ENCODE measurements at regions not wholly inside any gene's neighbourhood (a gene's known extent, or its start where the extent isn't known, plus 50 kb on each side); places are given as distances from the start of the nearest gene placed in this dataset.
"Not testable (repeated sequence)": the region's sequence is repeated elsewhere in the genome, so short reads cannot be mapped to it uniquely, and the experiment has no call there.

DNA sequence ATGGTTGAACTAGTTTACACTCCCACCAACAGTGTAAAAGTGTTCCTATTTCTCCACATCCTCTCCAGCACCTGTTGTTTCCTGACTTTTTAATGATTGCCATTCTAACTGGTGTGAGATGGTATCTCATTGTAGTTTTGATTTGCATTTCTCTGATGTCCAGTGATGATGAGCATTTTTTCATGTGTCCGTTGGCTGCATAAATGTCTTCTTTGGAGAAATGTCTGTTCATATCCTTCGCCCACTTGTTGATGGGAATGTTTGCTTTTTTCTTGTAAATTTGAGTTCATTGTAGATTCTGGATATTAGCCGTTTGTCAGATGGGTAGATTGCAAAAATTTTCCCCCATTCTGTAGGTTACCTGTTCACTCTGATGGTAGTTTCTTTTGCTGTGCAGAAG, 155.0 kb upstream of the CNKSR2 start:
- DNase-seq (ENCODE audit: low read depth), result not testable (repeated sequence)

DNA sequence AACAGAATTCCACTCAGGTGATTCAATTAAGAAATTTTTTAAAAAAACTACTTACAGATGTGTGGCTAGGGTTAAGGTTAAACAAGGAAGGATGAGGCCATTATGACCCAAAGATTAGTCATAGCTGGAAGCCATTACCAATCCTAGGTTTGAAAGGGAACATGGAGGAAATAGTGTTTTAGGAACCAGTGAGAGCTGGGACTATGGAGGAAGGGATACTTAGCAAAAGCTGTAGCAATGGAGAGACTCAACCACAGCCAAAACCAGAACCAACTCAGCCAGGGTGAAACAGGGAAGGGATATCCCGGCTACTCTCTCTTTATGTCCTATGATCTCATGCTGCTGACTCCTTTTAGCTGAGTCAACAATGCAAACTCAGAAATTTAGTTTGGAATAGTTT, 148.6 kb upstream of the CNKSR2 start:
- DNase-seq (ENCODE audit: low read depth), result peak; percentile 54

DNA sequence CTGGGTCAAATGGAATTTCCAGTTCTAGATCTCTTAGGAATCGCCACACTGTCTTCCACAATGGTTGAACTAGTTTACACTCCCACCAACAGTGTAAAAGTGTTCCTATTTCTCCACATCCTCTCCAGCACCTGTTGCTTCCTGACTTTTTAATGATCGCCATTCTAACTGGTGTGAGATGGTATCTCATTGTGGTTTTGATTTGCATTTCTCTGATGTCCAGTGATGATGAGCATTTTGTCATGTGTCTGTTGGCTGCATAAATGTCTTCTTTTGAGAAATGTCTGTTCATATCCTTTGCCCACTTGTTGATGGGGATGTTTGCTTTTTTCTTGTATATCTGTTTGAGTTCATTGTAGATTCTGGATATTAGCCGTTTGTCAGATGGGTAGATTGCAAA, 145.2 kb upstream of the CNKSR2 start:
- not testable (repeated sequence) for DNase-seq (ENCODE audit: low read depth)

DNA sequence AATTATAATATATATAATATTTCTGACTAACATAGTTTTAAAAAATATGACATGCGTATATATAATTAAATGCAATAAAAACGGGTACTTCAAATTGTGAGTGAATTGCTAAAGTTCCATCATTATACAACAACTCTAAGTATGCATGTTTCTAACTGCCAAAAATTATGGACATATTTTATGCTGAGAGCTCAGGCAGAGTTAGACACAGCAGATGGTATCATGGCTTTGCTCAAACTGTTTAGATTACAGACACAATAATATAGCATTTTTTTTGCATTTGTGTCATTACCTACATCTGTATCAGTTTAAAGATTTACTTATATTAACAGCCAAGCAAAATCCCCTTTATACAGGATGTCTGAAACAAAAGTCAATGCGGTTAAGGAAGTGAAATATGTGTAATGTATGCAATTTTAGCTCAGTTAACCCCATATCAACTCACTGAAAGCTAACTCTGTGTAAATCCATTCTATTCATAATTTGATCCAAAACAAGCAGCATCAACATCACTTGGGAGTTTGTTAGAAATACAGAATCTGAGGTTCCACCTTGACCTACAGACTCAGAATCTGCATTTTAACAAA, 119.1 kb upstream of the CNKSR2 start:
- DNase-seq (ENCODE audit: low read depth), result peak; percentile 10

DNA sequence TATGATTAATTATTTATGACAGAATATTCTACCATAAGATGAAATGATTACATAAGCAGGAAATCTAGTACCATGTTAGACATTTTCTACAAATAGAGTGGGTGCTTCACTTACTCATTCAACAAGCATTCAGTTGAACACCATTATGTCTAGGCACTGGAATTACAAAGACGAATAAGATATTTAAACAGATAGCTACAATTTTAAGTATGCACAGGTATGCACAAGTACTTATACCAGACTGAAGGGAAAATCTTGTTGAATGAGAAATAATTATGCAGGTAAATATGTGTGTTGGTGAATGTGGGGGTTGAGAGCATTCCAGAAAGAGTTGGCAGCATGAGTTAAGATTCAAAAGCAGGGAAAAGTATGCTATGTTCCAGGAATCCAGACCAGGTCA, 107.3 kb upstream of the CNKSR2 start:
- no peak for DNase-seq (ENCODE audit: low read depth)

DNA sequence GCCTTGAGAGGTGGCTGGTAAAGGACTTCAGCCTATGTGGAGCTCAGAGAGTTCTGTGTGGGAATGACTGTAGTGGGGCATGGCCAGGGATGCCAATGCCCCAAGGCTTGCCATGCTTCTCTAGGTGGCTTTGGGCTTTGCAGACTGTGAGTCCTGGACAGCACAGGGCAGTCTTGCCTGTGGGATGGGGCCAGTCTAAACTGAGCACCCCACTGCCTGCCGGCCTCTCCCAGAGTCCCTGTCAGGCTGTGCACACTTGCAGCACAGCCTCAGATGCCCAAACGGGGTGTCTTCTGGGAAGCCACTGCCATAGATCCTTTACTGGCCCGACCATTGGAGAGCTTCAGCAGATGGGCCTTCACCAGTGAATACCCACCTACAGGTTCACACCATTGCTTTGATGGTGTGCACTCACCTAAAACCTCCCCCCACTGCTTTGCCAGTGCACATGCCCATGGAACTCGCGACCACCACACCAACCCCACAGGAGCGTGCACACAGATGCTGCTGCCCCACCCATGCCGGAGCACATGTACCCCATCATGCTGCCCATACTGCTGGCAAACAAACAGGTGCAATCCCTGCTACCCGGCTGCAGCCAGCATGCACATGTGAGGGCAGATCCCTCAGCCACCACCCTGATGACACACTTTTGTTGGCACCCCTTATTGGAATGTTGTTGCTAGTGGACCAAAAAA, 97.3 kb upstream of the CNKSR2 start:
- DNase-seq (ENCODE audit: low read depth), result no peak

DNA sequence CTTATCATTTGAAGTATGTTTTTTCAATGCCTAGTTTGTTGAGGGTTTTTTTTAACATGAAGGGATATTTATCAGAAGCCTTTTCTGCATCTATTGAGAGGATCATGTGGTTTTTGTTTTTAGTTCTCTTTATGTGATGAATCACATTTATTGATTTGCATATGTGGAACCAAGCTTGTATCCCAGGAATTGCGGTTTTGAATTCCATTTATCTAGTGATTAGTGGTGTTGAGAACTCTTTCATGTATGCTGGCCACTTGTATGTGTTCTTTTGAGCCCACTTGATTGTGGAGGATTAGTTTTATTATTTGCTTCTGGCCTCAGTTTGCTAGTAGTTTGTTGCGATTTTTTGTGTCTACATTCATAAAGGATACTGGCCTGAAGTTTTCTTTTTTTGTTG, 85.0 kb upstream of the CNKSR2 start:
- DNase-seq (ENCODE audit: low read depth), result no peak

DNA sequence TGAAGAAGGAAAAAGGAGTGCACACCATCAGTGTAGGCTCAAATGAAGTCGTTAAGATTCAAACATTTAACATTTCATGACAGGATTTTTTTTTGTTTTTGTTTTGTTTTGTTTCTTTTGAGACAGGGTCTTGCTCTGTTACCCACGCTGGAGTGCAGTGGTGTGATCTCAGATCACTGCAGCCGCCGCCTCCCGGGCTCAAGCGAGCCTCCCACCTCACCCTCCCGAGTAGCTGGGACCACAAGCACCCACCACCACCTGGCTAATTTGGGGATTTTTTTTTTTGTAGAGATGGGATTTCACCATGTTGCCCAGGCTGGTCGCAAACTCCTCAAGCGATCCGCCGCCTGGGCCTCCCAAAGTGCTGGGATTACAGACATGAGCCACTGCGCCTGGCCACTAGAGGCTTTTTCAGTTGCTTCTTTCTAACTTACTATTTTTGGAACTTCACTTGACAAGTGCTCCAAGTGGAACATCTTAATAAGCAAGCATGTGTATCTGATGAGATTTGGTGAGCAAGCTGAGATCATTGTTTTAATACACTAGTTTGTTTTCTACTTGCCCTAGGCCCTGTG, 78.9 kb upstream of the CNKSR2 start:
- no peak for DNase-seq (ENCODE audit: low read depth)

DNA sequence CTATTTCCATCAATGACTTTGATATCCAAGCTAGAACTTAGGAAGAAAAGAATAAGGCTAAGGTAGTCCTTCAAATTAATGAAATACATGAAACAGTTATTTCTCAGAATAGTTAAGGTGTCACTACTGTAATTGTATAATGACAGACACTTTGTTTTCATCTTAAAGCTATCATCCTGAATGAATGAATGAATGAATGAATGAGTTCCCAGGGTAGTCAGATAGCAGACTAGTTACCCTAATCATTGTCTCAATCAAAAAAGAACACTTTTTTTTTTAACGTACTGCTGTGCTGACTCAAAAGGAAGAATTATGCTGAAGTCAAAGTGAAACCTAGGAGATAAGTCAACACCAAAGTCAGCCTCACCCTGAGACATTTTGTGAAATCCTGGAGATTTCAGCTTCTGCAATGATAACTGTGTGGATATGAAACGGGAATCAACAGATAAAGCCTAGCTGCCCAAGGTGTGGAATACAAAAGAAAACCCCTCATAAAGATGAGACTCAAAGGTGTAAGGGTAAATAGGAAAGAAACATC, 68.3 kb upstream of the CNKSR2 start:
- no peak for DNase-seq (ENCODE audit: low read depth)

DNA sequence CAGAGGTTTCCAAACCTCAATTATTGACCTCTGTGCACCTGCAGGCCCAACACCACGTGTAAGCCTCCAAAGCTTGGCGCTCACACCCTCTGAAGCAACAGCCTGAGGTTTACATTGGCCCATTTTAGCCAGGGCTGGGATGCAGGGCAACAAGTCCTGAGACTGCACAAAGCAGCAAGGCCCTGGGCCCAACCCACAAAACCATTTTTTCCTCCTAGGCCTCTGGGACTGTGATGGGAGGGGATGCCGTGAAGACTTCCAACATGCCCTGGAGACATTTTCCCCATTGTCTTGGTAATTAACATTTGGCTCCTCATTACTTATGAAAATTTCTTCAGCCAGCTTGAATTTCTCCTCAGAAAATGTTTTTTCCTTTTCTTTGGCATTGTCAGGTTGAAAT, 54.9 kb upstream of the CNKSR2 start:
- no peak for DNase-seq (ENCODE audit: low read depth)

Data from HS-5 (cell line).